Stomach (tissue), 8 donors: ENCODE measurements at regions not wholly inside any gene's neighbourhood (a gene's known extent, or its start where the extent isn't known, plus 50 kb on each side); places are given as distances from the start of the nearest gene placed in this dataset.

Experiments
- DNase-seq, 2 donors: peaks; one replicate each; pipeline versions ENCODE4 v3.0.0 to v3.0.0-alpha.2; 2013 to 2019
- H3K27ac ChIP-seq, 5 donors: fragments of 200-600 bp in 4 of 5; sonication (generic) in 4 of 5; one replicate each; pipeline ENCODE4 v1.5.1; 2013 to 2019; ENCODE audit warnings: mild to moderate bottlenecking in 1 of 5, moderate library complexity in 1 of 5
- H3K27me3 ChIP-seq, 3 donors: fragments of 200-600 bp; sonication (generic); one replicate each; pipeline ENCODE4 v1.5.1; 2017 to 2019; ENCODE audit warnings: mixed run types in 1 of 3
- H3K36me3 ChIP-seq, 4 donors: fragments of 200-600 bp; sonication (generic); 1 replicate in 3 of 4; 2 replicates in 1 of 4; pipeline ENCODE4 v1.5.1; 2016 to 2019
- H3K4me1 ChIP-seq, 4 donors: fragments of 200-600 bp; sonication (generic); one replicate each; pipeline ENCODE4 v1.5.1; 2016 to 2019
- H3K4me3 ChIP-seq, 4 donors: fragments of 200-600 bp; sonication (generic) in 3 of 4; one replicate each; pipeline ENCODE4 v1.5.1; 2016 to 2019; ENCODE audit warnings: mild to moderate bottlenecking in 1 of 4
- H3K9me3 ChIP-seq, 4 donors: fragments of 200-600 bp; sonication (generic); one replicate each; pipeline ENCODE4 v1.5.1; 2016 to 2019
- EP300 ChIP-seq: sonication (generic); formaldehyde crosslinking; IDR thresholded peaks from one replicate; pipeline ENCODE4 v1.6.1; 2017; ENCODE audit warnings: antibody characterized with exemption
- POLR2A ChIP-seq, 4 donors: fragments of 450-650 bp; IDR thresholded peaks; one replicate each; pipeline ENCODE4 v1.6.1; 2016; ENCODE audit warnings: antibody characterized with exemption in 4 of 4, control low read depth in 2 of 4, mild to moderate bottlenecking in 1 of 4, moderate library complexity in 1 of 4
- POLR2AphosphoS5 ChIP-seq, 3 donors: sonication (generic); formaldehyde crosslinking; IDR thresholded peaks; one replicate each; pipeline ENCODE4 v1.6.1; 2016; ENCODE audit warnings: antibody characterized with exemption in 3 of 3
- WGBS, 5 donors: extraction: QIAGEN DNeasy Blood & Tissue Kit in 3 of 5; methylation state at CpG; one replicate each; pipeline versions ENCODE4 v1.1.5 to v1.1.7; 2013 to 2018; 5-methylcytosine and 5-hydroxymethylcytosine counted together
- intact Hi-C: fragments of 100-400 bp; cut with DNase I; formaldehyde crosslinking; loops from one replicate; pipeline ENCODE4 v1.15.1; 2023; ENCODE audit warnings: low total_unique reads
- TF ChIP-seq, protein P1 (sequence below), 7 experiments: fragments of 450-650 bp in 4 of 7; fragments of 200-600 bp in 3 of 7; sonication (generic) in 3 of 7; IDR thresholded peaks; one replicate each; pipeline ENCODE4 v1.5.1; 2016 to 2019; ENCODE audit warnings: antibody characterized with exemption in 7 of 7, control low read depth in 2 of 7, mild to moderate bottlenecking in 1 of 7
- donor health status: healthy with polysubstance abuse.
- donor health status: Bipolar disorder and iron deficiency.
- donor health status: healthy.

DNA sequence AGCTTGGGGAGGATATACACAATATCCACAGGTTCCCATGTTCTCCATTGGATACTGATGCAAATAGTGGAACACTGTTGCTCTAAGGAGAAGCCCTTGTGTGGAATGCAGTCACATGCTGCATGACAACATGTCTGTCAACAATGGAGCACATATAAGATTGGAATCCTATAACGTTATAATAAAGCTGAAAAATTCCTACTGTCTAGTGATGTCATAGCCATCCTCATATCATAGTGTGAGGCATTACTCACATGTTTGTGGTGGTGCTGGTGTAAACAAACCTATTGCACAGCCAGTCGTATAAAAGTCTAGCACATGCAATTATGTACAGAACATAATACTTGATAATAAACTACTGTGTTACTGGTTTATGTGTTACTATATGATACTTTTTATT lies 394.7 kb downstream of the FBXO15 start:
- no peak for DNase-seq
- TF ChIP-seq POLR2A (IDR thresholded peaks at IDR 0.05) (no peak), EP300 (no peak), POLR2AphosphoS5 (IDR thresholded peaks at IDR 0.05) (no peak)
- TF ChIP-seq, protein P1, sequence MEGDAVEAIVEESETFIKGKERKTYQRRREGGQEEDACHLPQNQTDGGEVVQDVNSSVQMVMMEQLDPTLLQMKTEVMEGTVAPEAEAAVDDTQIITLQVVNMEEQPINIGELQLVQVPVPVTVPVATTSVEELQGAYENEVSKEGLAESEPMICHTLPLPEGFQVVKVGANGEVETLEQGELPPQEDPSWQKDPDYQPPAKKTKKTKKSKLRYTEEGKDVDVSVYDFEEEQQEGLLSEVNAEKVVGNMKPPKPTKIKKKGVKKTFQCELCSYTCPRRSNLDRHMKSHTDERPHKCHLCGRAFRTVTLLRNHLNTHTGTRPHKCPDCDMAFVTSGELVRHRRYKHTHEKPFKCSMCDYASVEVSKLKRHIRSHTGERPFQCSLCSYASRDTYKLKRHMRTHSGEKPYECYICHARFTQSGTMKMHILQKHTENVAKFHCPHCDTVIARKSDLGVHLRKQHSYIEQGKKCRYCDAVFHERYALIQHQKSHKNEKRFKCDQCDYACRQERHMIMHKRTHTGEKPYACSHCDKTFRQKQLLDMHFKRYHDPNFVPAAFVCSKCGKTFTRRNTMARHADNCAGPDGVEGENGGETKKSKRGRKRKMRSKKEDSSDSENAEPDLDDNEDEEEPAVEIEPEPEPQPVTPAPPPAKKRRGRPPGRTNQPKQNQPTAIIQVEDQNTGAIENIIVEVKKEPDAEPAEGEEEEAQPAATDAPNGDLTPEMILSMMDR (IDR thresholded peaks at IDR 0.05), result no peak
- intact Hi-C loops, result no loop called here
- H3K36me3 ChIP-seq, result no peaks in the 10 kb centered on the region
- no peaks in the 10 kb centered on the region for H3K4me1 ChIP-seq
- WGBS, 5 donors, result 60 to 69% (median 64%) methylated on average over 2 of the region's 2 CpGs
- no peak overlapping the region for H3K4me3 ChIP-seq
- no peaks in the 10 kb centered on the region for H3K27me3 ChIP-seq
- H3K9me3 ChIP-seq, result peaks cover 0 to 4% (median 0%) of the 10 kb centered on the region in 4 donors
- no peak overlapping the region for H3K27ac ChIP-seq

DNA sequence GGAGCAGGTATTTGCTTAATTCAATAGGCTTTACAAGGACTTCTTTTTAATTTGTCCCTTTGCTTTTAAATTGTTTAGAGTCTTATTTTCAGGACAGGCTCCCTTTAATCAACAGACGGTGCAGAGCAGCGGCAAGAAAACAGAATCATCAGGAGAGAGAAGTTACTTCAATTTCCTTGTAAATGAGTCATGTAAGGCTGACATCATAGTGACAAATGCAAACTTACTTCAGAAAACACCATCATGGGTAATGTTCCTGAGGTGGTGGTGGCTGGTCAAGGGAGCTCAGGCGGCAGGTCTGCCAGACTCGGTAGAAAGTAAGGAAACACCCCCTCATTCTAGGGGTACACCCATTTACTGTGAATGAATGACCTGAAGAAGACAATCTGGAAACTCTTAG lies 395.1 kb downstream of the FBXO15 start:
- no peak for DNase-seq
- 70 to 87% (median 80%) methylated on average over 4 of the region's 4 CpGs for WGBS, 5 donors
- Histone ChIP-seq H3K27me3 (no peaks in the 10 kb centered on the region), H3K9me3 (peaks cover 0 to 4% (median 0%) of the 10 kb centered on the region in 4 donors), H3K4me3 (no peak overlapping the region), H3K27ac (no peak overlapping the region), H3K36me3 (no peaks in the 10 kb centered on the region), H3K4me1 (no peaks in the 10 kb centered on the region)
- intact Hi-C loops, result no loop called here
- TF ChIP-seq EP300 (no peak), POLR2A (IDR thresholded peaks at IDR 0.05) (no peak), POLR2AphosphoS5 (IDR thresholded peaks at IDR 0.05) (no peak)

DNA sequence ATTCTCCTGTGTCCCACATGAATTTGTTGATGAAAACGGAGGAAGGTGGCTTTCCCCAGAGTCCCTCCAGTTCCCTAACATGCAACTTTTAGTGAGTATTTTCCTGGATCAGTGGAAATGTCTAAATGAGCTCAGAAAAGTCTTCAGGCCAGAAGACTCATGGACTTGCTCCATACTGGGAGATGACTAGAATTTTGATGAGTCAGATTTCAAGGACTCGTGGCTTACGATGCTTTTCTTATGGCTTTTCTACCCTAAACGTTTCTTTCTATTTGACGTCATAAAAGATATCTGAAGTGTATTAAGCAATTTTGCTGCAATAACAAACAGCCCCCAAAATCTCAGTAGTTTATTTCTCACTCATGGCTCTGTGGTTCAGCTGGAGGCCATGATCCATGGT lies 397.6 kb downstream of the FBXO15 start:
- Histone ChIP-seq H3K4me3 (no peak overlapping the region), H3K4me1 (no peaks in the 10 kb centered on the region), H3K27me3 (no peaks in the 10 kb centered on the region), H3K27ac (no peak overlapping the region), H3K36me3 (no peaks in the 10 kb centered on the region), H3K9me3 (peaks cover 0 to 4% (median 0%) of the 10 kb centered on the region in 4 donors)
- DNase-seq, result no peak
- intact Hi-C loops, result no loop called here
- WGBS, 5 donors, result 89 to 92% (median 90%) methylated on average over 5 of the region's 5 CpGs
- TF ChIP-seq POLR2A (IDR thresholded peaks at IDR 0.05) (no peak), EP300 (no peak), POLR2AphosphoS5 (IDR thresholded peaks at IDR 0.05) (no peak)
- TF ChIP-seq, protein P1 (IDR thresholded peaks at IDR 0.05), result no peak

DNA sequence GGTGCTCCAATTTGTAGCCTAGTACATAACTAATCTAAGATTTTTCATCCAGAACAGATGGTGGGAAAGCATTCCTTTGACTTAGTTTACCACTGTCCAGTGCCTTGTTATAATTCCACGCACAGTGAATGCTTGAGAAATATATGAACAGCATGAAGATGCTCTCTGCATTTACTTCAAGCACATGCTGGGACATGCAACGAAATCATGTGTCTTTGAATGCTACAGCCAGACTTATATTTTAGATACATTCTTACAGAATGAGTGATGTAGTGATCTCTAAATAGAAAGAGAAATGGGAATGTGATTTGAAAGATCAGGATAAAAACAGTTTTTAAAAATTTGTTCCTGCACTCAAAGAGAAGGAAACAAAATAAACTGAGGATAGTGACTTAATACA lies 398.3 kb downstream of the FBXO15 start:
- Histone ChIP-seq H3K36me3 (no peaks in the 10 kb centered on the region), H3K9me3 (peaks cover 0 to 4% (median 0%) of the 10 kb centered on the region in 4 donors), H3K27ac (no peak overlapping the region), H3K4me1 (no peaks in the 10 kb centered on the region), H3K4me3 (no peak overlapping the region), H3K27me3 (no peaks in the 10 kb centered on the region)
- intact Hi-C loops, result no loop called here
- no peak for TF ChIP-seq POLR2AphosphoS5 (IDR thresholded peaks at IDR 0.05)
- TF ChIP-seq, protein P1 (IDR thresholded peaks at IDR 0.05), result no peak
- no peak for TF ChIP-seq POLR2A (IDR thresholded peaks at IDR 0.05)
- no peak for TF ChIP-seq EP300
- 55 to 74% (median 64%) methylated on average over 2 of the region's 2 CpGs for WGBS, 5 donors
- DNase-seq, result no peak

DNA sequence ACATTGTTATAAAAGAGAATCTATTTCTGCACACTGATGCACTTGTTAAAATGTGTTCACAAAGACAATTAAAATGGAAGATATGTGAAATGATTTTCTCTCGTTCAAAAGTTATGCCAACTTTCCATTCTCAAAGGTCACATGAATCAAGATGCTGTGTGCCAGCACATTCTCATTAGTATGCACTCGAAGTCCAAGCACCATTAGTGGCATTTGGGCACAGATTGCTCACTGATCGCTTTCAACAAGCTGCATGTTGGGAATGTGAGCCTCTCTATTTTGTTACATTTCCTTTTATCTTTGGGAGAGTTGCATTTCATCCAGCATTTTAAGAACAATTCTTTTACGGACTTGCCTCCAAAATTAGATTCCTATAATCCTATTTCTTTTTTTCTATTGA lies 398.9 kb downstream of the FBXO15 start:
- Histone ChIP-seq H3K4me3 (no peak overlapping the region), H3K4me1 (no peaks in the 10 kb centered on the region), H3K36me3 (no peaks in the 10 kb centered on the region), H3K9me3 (peaks cover 0 to 4% (median 0%) of the 10 kb centered on the region in 4 donors), H3K27ac (no peak overlapping the region), H3K27me3 (no peaks in the 10 kb centered on the region)
- intact Hi-C loops, result no loop called here
- WGBS, 5 donors, result 68 to 76% (median 74%) methylated on average over 4 of the region's 4 CpGs
- no peak for DNase-seq
- TF ChIP-seq EP300 (no peak), POLR2A (IDR thresholded peaks at IDR 0.05) (no peak), POLR2AphosphoS5 (IDR thresholded peaks at IDR 0.05) (no peak)
- TF ChIP-seq, protein P1 (IDR thresholded peaks at IDR 0.05), result no peak
